NB4 (cell line): ENCODE measurements at regions not wholly inside any gene's neighbourhood (a gene's known extent, or its start where the extent isn't known, plus 50 kb on each side); places are given as distances from the start of the nearest gene placed in this dataset.

Experiments used
- DNase-seq: peaks from one replicate; pipeline ENCODE4 v3.0.0; 2010; ENCODE audit warnings: low read depth
- H3K4me3 ChIP-seq: one replicate; pipeline ENCODE4 v1.5.1; 2011; ENCODE audit warnings: mild to moderate bottlenecking, low read depth, low read length, moderate library complexity
- MYC ChIP-seq: IDR thresholded peaks from 2 replicates; pipeline ENCODE4 v1.6.1; 2011; ENCODE audit warnings: low read depth, low read length
- POLR2A ChIP-seq: IDR thresholded peaks from 2 replicates; pipeline ENCODE4 v1.6.1; 2011; ENCODE audit warnings: mild to moderate bottlenecking; ENCODE audit not compliant: insufficient read length; ENCODE audit errors: extremely low read depth
- TF ChIP-seq, protein P1 (sequence below): IDR thresholded peaks from one replicate; pipeline ENCODE4 v1.5.1; 2012; ENCODE audit warnings: low read depth, low read length
- TF ChIP-seq, protein P2 (sequence below): IDR thresholded peaks from 2 replicates; pipeline ENCODE4 v1.6.1; 2011; ENCODE audit warnings: low read depth, low read length

DNA sequence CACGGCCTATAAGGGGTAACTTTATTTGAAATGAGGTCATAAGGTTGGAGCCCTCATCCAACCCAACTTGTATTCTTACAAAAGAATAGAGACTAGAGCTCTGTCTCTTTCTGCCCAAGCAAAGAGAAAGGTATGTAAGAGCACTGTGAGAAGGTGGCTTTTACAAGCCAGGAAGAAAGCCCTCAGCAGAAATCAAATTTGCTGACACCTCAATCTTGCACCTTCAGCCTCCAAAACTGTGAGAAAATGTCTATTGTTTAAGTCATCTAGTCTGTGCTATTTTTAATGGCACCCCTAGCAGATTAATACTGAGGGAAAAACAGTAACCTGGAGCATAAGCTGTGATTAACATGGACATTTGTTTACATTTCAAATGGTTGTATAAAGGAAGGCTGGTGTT is 860.7 kb downstream of the PCDH7 start:
- DNase-seq, result no peak
- no peak overlapping the region for H3K4me3 ChIP-seq
- TF ChIP-seq, protein P1, sequence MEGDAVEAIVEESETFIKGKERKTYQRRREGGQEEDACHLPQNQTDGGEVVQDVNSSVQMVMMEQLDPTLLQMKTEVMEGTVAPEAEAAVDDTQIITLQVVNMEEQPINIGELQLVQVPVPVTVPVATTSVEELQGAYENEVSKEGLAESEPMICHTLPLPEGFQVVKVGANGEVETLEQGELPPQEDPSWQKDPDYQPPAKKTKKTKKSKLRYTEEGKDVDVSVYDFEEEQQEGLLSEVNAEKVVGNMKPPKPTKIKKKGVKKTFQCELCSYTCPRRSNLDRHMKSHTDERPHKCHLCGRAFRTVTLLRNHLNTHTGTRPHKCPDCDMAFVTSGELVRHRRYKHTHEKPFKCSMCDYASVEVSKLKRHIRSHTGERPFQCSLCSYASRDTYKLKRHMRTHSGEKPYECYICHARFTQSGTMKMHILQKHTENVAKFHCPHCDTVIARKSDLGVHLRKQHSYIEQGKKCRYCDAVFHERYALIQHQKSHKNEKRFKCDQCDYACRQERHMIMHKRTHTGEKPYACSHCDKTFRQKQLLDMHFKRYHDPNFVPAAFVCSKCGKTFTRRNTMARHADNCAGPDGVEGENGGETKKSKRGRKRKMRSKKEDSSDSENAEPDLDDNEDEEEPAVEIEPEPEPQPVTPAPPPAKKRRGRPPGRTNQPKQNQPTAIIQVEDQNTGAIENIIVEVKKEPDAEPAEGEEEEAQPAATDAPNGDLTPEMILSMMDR, result no peak

DNA sequence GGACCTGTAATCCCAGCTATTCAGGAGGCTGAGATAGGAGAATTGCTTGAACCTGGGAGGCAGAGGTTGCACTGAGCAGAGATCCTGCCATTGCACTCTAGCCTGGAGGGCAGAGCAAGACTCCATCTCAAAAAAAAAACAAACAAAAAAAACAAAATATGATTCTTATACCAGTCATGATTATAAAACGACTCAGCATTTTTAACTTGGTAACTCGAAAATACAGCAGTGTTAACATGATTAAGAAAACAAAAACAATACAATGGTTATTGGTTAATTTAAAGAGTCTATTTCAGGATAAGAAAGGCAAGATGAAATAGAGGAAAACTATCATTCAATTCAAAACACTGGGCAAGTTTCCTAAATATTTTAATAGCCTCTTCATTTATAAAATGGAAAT is 865.3 kb downstream of the PCDH7 start:
- TF ChIP-seq, protein P2, sequence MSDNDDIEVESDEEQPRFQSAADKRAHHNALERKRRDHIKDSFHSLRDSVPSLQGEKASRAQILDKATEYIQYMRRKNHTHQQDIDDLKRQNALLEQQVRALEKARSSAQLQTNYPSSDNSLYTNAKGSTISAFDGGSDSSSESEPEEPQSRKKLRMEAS, result no peak
- TF ChIP-seq MYC (no peak), POLR2A (no peak)
- TF ChIP-seq, protein P1, result no peak
- DNase-seq, result no peak
- H3K4me3 ChIP-seq, result no peak overlapping the region

- TF ChIP-seq, protein P1, result no peak
- TF ChIP-seq, protein P2, result no peak
- TF ChIP-seq POLR2A, result no peak
- no peak for TF ChIP-seq MYC
- DNase-seq, result no peak
- H3K4me3 ChIP-seq, result no peak overlapping the region
These were observed 872.1 kb downstream of the PCDH7 start for GRCh38 chr4:31592293-31592692.

DNA sequence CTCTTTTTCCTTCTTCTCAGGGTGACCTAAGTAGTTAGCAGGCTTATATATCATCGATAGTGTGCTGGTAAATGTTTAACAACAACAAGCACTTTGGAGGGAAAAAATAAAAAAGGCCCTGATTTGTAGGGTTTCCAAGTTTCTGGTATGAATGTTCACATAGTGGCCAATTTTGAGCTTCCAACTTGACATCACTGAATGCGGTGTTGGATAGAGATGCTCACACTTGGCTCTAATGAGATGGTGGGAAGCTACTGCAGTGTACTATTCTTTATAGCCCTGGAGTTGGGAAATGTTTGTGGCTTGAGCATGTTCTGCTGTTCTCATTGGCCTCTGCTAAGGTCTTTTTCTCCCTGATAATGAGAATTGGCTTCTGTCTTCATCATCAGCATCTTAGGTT is 875.3 kb downstream of the PCDH7 start:
- no peak overlapping the region for H3K4me3 ChIP-seq
- no peak for DNase-seq
- TF ChIP-seq POLR2A (no peak), MYC (no peak)
- TF ChIP-seq, protein P1, result no peak
- TF ChIP-seq, protein P2, result no peak

DNA sequence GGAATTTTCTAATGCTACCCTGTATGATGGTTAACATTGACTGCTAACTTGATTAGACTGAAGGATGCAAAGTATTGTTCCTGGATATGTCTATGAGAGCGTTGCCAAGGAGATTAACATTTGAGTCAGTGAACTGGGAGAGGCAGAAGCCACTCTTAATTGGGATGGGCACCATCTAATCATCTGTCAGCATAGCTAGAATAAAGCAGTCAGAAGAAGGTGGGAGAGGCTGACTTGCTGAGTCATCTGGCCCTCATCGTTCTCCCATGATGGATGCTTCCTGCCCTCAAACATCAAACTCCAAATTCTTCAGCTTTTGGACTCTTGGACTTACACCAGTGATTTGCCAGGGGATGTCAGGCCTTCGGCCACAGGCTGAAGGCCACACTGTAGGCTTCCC is 878.5 kb downstream of the PCDH7 start:
- H3K4me3 ChIP-seq, result no peak overlapping the region
- TF ChIP-seq, protein P2, result no peak
- TF ChIP-seq MYC (no peak), POLR2A (no peak)
- TF ChIP-seq, protein P1, result no peak
- DNase-seq, result no peak

GRCh38 chr4:31601793-31602192 is 881.6 kb downstream of the PCDH7 start:
- no peak overlapping the region for H3K4me3 ChIP-seq
- no peak for DNase-seq
- TF ChIP-seq POLR2A (no peak), MYC (no peak)
- TF ChIP-seq, protein P1, result no peak
- TF ChIP-seq, protein P2, result no peak
